HG02943 (cell line): ENCODE measurements at regions not wholly inside any gene's neighbourhood (a gene's known extent, or its start where the extent isn't known, plus 50 kb on each side); places are given as distances from the start of the nearest gene placed in this dataset.
"Not testable (repeated sequence)": the region's sequence is repeated elsewhere in the genome, so short reads cannot be mapped to it uniquely, and the experiment has no call there.

ENCODE experiments used
- ATAC-seq: cut with Tn5 transposase; IDR thresholded peaks from one replicate; pipeline ENCODE4 v1.9.1; 2021; ENCODE audit warnings: mild to moderate bottlenecking, low read depth, moderate library complexity; ENCODE audit not compliant: unreplicated experiment

DNA sequence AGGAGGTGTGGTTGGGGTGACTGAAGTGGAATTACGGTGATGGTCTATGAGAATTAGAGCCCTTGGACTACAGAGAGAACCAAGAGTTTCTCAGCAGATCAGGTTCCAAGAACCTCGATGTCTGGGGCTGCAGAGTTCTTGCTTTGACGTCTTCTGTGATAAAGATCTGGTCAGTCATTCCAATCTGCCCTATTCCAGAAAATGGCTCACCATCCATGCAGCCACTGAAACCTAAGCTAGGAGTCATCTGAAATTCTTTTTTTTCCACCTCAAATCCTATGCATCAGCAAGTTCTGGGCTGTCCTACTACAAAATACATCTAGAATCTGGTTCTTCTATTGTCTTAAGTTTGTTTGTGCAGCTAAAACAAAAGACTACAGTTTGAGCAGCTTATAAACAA lies 254.4 kb upstream of the PGRMC2 start:
- no peak for ATAC-seq

DNA sequence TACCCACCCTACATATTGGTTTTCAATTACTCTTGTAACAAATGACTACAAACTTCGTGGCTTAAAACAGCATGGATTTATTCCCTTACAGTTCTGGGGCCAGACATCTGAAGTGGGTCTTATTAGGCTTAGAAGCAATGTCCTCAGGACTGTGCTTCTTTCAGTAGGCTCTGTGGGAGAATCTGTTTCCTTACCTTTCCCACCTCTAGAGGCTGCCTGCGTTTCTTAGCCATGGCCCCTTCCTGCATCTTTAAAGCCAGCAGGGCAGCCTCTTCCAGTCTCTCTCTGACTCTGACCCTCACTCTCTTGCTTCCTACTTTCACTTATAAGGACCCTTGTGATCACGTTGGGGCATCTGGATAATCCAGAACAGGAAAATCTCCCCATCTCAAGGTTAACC lies 252.5 kb upstream of the PGRMC2 start:
- ATAC-seq = no peak

DNA sequence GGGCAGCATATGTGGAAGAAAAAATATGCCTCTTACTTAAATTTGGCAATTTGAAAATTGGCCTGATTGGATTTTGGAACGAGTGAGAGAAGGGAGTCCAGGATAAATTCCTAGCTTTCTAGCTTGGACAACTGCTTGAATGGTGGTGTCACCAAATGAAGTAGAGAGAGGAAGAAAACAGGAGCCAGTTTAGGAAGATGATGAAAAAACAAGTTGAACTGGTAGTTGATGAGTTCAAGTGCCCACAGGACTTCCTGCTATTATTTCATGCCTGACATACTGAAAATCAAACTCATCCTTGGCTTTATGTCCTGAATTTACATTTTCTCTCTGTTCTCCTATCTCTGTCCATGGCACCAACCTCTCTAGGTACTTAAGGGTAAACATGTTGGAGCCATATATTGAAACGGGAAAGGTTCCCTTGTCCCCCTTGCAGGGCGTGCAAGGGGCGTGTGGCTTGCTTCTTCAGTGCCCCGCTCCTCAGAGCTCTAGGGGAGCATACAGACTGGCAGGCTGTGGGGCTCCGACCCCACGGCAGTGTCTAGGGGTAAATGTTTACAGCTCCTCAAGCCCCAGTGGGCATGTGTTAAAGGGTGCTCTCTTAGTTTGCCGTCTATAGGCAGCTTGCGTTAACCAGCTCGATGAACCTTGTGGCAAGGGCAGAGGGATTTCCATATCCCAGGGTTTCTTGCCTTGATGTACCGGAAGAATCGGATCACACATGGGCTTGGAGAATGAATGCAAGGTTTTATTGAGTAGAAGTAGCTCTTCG lies 250.7 kb upstream of the PGRMC2 start:
- ATAC-seq = no peak

GRCh38 chr4:128536746-128537145 lies 249.1 kb upstream of the PGRMC2 start:
- ATAC-seq = no peak

GRCh38 chr4:128535510-128535909 lies 247.9 kb upstream of the PGRMC2 start:
- ATAC-seq = not testable (repeated sequence)

- no peak for ATAC-seq
Measured at GRCh38 chr4:128528793-128529553, 241.4 kb upstream of the PGRMC2 start.

GRCh38 chr4:128527946-128528576 lies 240.4 kb upstream of the PGRMC2 start:
- ATAC-seq = no peak

- no peak for ATAC-seq
Measured at GRCh38 chr4:128527351-128527750, 239.7 kb upstream of the PGRMC2 start.

DNA sequence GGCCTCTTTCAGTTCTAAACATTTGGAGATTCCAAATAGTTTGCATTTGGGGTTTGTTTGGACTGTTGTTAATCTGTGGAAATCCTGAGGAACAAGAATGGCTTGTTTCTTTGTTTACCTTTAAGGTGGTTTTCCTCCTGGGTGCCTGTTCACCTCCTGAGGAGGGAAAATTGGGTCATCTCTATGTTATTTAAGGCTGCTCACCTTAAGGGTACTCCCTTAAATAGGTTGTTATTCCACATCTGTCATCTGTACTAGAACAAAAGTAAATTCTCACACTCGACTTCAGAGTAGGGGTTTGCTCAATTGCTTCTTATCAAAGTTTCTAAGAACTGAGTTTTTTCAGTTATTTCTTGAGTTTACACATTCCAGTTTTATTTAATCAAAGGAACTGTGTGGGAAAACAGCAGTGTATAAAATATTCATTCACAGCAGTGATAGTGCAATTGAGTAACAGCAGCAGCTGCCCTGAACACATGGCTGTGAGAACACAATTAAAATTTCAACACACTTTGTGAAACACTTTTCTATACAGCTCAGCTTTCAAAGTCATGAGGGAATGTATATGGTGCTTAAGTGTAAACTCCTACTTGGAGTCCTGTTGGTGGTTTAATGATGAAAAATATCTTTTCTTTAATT lies 238.5 kb upstream of the PGRMC2 start:
- no peak for ATAC-seq

DNA sequence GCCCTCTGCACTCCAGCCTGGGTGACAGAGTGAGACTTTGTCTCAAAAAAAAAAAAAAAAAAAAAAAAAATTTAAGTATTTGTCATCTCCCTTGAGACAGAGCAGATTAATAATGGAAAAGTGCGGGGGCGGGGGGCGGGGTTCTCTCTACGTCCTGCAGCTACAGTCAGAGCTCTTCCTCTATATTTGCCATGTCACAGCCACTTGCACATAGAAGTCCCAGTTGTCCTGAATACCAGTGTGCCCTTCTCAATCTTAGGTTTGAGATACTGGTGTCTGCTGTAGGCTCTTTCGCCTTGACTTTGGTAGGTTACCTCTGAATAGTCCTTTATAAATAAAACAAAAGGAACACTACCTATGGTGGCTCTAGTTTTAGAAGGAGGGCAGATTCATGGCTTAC lies 237.8 kb upstream of the PGRMC2 start:
- ATAC-seq = no peak

DNA sequence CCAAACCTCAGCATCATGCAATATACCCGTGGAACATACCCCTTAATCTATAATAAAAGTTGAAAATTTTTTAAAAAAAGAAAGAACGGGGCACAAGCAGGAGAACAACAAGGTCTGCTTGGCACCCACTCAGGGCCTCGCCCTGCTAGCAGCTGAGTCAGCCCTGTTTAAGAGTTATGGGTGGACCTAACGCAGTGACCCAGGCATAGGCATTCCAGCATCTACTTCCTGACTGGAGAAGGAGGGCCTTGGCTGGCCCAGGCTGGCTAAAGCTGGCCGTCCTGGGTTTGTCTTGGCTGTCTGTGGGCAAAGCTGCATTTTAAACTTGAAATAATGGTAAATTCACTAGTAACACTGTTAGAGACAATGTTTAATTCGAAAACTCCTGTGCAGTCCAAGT lies 236.7 kb upstream of the PGRMC2 start:
- ATAC-seq = no peak

DNA sequence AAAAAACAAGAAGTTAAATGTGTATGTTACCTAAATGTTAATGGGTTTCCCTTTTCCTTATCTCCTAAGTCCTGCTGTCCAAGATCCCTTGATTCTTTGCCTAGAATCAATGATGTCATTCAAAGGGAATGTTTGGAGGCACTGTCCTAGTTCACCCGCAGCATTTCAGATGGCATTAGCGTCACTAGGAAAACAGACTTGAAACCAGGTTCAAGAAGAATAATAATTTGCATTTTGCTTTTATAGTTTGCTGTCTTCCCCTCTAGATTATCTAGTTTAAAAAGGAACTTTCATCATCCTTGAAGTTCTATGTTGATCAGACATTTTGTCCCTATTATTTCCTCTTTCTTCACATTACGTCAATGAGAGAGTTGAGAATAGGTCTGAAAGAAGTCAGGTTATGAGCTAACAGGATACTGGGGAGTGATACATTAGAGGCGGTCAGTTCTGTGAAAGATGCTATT lies 234.1 kb upstream of the PGRMC2 start:
- ATAC-seq = no peak

- ATAC-seq = no peak
Measured at GRCh38 chr4:128521156-128521555, 233.5 kb upstream of the PGRMC2 start.

- ATAC-seq = no peak
Measured at GRCh38 chr4:128519163-128519830, 231.7 kb upstream of the PGRMC2 start.

DNA sequence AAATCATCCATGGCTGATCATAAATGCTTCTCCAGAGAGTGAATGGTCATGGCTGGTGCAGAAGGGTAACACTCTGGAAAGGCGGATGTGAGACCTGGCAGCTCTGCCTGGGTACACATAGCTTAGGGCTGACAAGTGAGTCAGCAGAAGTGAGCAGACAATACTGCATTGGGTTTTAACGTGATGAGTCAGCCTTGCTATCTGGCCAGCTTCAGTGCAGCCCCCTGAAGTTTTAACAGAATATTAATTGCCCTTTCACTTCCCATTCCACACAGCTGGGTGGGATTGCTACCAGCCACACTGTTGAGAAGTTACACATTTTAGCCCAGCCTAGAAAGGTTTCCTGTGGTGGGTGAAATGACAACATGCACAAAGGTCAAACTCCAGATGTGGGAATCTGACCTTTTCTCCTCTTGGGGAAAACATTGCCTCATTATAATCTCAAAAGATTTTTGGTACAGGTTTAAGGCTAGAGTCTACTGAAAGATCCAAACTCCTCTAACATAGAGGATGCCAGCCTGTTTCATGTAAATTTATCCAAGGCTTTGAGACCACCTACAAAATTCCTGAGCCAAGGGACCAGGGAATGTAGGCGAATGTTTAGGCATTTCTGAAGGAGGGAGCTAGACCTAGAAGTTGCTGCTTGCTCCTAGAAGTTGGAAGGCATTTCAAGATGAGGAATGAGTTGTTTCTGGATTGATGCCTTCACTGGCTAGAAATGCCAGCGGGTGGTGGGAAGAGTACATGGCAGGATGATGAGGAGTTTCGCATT lies 230.3 kb upstream of the PGRMC2 start:
- ATAC-seq = peak; percentile 97

- no peak for ATAC-seq
Measured at GRCh38 chr4:128517096-128517738, 229.6 kb upstream of the PGRMC2 start.

DNA sequence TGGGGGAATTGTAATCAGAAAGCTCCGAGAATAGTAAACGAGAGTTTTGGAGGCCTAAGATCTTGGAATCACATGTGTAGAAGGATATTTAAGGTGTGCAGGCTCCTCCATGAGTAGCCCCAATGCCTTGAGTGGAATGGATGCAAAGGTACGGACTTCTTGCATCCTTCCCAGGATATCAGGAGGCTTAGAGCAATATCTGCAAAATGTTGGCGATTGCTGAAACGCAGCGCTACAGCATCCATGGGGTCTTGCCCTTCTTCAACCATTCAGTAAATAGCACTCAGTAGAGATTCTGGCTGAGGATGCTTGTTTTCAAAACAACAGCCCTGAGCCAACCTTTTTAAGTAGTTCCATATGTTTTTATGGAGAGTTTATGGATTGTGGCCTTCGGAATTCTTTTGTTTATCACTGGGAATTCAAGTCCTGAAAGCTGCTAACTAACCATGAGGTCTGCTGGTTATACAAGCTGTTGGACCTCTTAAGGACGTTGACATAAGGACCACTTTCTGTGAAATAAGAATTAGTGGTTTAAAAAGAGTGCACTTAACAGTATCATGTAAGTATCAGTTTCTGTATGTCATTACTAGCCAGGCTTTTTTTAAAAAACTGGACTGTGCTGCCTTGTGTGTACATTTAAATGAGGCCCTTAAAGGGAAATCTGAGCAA lies 228.8 kb upstream of the PGRMC2 start:
- no peak for ATAC-seq

- ATAC-seq = no peak
Measured at GRCh38 chr4:128513664-128514484, 226.3 kb upstream of the PGRMC2 start.
